WTC11 (cell line): ENCODE measurements at regions not wholly inside any gene's neighbourhood (a gene's known extent, or its start where the extent isn't known, plus 50 kb on each side); places are given as distances from the start of the nearest gene placed in this dataset.

Experiments
- ATF2 ChIP-seq: sonication (generic); formaldehyde crosslinking; IDR thresholded peaks from 2 replicates; pipeline ENCODE4 v1.8.1; 2022; ENCODE audit warnings: low read depth, missing genetic modification reagents, borderline replicate concordance
- ATF3 ChIP-seq: sonication (generic); formaldehyde crosslinking; conservative IDR thresholded peaks from 2 replicates; pipeline ENCODE4 v1.8.1; 2022; ENCODE audit warnings: mild to moderate bottlenecking, missing genetic modification reagents
- CREB1 ChIP-seq: sonication (generic); formaldehyde crosslinking; IDR thresholded peaks from 2 replicates; pipeline ENCODE4 v1.8.0; 2023; ENCODE audit warnings: mild to moderate bottlenecking, missing genetic modification reagents
- CREM ChIP-seq: sonication (generic); formaldehyde crosslinking; IDR thresholded peaks from 2 replicates; pipeline ENCODE4 v1.8.1; 2022; ENCODE audit warnings: mild to moderate bottlenecking, missing genetic modification reagents, moderate library complexity
- CTCF ChIP-seq: fragments of 200-600 bp; IDR thresholded peaks from 2 replicates; pipeline ENCODE4 v1.8.0; 2022; ENCODE audit warnings: antibody characterized with exemption
- HMGXB4 ChIP-seq: sonication (generic); formaldehyde crosslinking; IDR thresholded peaks from 2 replicates; pipeline ENCODE4 v1.8.1; 2023; ENCODE audit warnings: mild to moderate bottlenecking, moderate library complexity, missing genetic modification reagents
- PRDM15 ChIP-seq: sonication (generic); formaldehyde crosslinking; IDR thresholded peaks from 2 replicates; pipeline ENCODE4 v1.8.0; 2022; ENCODE audit warnings: missing genetic modification reagents
- SMAD3 ChIP-seq: sonication (generic); formaldehyde crosslinking; IDR thresholded peaks from 2 replicates; pipeline ENCODE4 v1.8.0; 2022; ENCODE audit warnings: missing genetic modification reagents, mild to moderate bottlenecking, borderline replicate concordance
- TP53 ChIP-seq: sonication (generic); formaldehyde crosslinking; IDR thresholded peaks from 2 replicates; pipeline ENCODE4 v1.8.1; 2023; ENCODE audit warnings: mild to moderate bottlenecking, missing genetic modification reagents
- USF2 ChIP-seq: sonication (generic); formaldehyde crosslinking; IDR thresholded peaks from 2 replicates; pipeline ENCODE4 v1.8.1; 2023; ENCODE audit warnings: mild to moderate bottlenecking, missing genetic modification reagents, moderate library complexity
- ZNF121 ChIP-seq: sonication (generic); formaldehyde crosslinking; IDR thresholded peaks from 2 replicates; pipeline ENCODE4 v1.8.0; 2023; ENCODE audit warnings: missing genetic modification reagents

GRCh38 chr4:23163647-23164436 lies 471.1 kb downstream of the GBA3 start:
- TF ChIP-seq HMGXB4 (CRISPR knock-in tag) (no peak), CREB1 (no peak), CTCF (no peak), USF2 (CRISPR knock-in tag) (no peak), ZNF121 (CRISPR knock-in tag) (no peak), PRDM15 (no peak), CREM (CRISPR knock-in tag) (no peak), ATF2 (CRISPR knock-in tag) (no peak), ATF3 (no peak), TP53 (CRISPR knock-in tag) (no peak), SMAD3 (CRISPR knock-in tag) (no peak)
